ENCODE measurements at regions not wholly inside any gene's neighbourhood (a gene's known extent, or its start where the extent isn't known, plus 50 kb on each side); places are given as distances from the start of the nearest gene placed in this dataset.
A peak's percentile ranks its signal among the peaks of the same experiment; 100 is the strongest.
"Not testable (repeated sequence)": the region's sequence is repeated elsewhere in the genome, so short reads cannot be mapped to it uniquely, and the experiment has no call there.

- H3K27me3 ChIP-seq (ENCODE audit: low read depth); in situ Hi-C loops (cut with MboI; ENCODE audit: low sequenced_read_pairs); H3K4me3 ChIP-seq; DNase-seq (ENCODE audit: low spot score in 2 of 2); H3K36me3 ChIP-seq (replicated peaks); H3K4me1 ChIP-seq; H3K9me3 ChIP-seq: not testable (repeated sequence)
Measured at GRCh38 chr4:171229354-171229753, 583.9 kb upstream of the GALNTL6 start.

- Histone ChIP-seq H3K4me1 (no peaks in the 10 kb centered on the region), H3K9me3 (no peaks in the 10 kb centered on the region), H3K4me3 (no peak overlapping the region), H3K36me3 (replicated peaks) (no peaks in the 10 kb centered on the region), H3K27me3 (ENCODE audit: low read depth) (no peaks in the 10 kb centered on the region)
- in situ Hi-C loops (cut with MboI; ENCODE audit: low sequenced_read_pairs): no loop called here
- no peak for DNase-seq (ENCODE audit: low spot score in 2 of 2)
Measured at GRCh38 chr4:171221181-171221580, 592.0 kb upstream of the GALNTL6 start.

GRCh38 chr4:171203425-171203824 lies 609.8 kb upstream of the GALNTL6 start:
- no peak for DNase-seq (ENCODE audit: low spot score in 2 of 2)

DNA sequence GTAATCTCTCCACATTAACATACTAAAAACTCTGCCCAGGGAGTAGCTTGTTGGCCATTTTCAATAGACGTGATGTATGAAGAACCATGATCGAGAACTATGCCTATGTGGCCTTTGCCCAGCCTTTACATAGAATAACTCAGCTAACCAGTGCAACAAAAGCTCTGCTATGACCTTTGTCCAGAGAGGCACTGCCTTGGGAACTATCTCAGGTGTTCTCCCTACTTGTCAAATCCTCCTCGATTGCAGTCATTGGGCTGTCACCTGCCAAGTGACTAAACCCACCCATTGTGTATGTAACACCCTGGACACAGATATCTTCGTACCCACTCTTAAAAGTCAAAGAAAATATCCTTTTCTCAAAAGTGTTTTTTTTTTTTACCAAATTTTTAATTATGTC lies 610.3 kb upstream of the GALNTL6 start:
- Histone ChIP-seq H3K4me3 (no peak overlapping the region), H3K9me3 (no peaks in the 10 kb centered on the region), H3K27me3 (ENCODE audit: low read depth) (no peaks in the 10 kb centered on the region), H3K36me3 (replicated peaks) (no peaks in the 10 kb centered on the region), H3K4me1 (no peaks in the 10 kb centered on the region)
- DNase-seq (ENCODE audit: low spot score in 2 of 2): no peak
- in situ Hi-C loops (cut with MboI; ENCODE audit: low sequenced_read_pairs): no loop called here

More at GRCh38 chr4:171203425-171203824, 609.8 kb upstream of the GALNTL6 start:
- Histone ChIP-seq H3K4me3 (no peak overlapping the region), H3K4me1 (no peaks in the 10 kb centered on the region), H3K36me3 (replicated peaks) (no peaks in the 10 kb centered on the region), H3K9me3 (no peaks in the 10 kb centered on the region), H3K27me3 (ENCODE audit: low read depth) (no peaks in the 10 kb centered on the region)
- in situ Hi-C loops (cut with MboI; ENCODE audit: low sequenced_read_pairs): no loop called here

DNA sequence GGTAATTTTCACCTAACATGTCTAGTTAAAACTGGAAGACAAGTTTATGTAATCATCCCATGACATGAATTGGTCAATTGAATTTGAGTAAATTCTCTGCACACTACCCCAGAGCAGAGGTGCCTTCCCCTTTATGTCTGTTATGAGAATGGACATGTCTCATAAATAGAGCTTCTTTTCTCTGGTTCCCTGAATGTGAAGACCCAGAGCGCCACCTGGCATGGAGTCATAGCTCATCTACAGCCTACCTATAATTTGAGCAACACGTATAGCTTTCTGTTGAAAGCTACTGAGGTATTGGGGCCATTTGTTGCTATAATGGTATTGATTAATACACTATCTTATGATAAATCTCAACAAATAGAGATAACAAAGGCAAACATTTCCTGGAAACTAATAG lies 626.5 kb upstream of the GALNTL6 start:
- H3K27me3 ChIP-seq (ENCODE audit: low read depth): no peaks in the 10 kb centered on the region
- H3K4me1 ChIP-seq: no peaks in the 10 kb centered on the region
- H3K9me3 ChIP-seq: no peaks in the 10 kb centered on the region
- H3K4me3 ChIP-seq: no peak overlapping the region
- no peaks in the 10 kb centered on the region for H3K36me3 ChIP-seq (replicated peaks)
- in situ Hi-C loops (cut with MboI; ENCODE audit: low sequenced_read_pairs): no loop called here
- peak in 1 of 2 experiments; percentile 40 for DNase-seq (ENCODE audit: low spot score in 2 of 2)

- Histone ChIP-seq H3K36me3 (replicated peaks) (no peaks in the 10 kb centered on the region), H3K4me1 (no peaks in the 10 kb centered on the region), H3K9me3 (no peaks in the 10 kb centered on the region), H3K4me3 (no peak overlapping the region), H3K27me3 (ENCODE audit: low read depth) (no peaks in the 10 kb centered on the region)
- no peak for DNase-seq (ENCODE audit: low spot score in 2 of 2)
- in situ Hi-C loops (cut with MboI; ENCODE audit: low sequenced_read_pairs): no loop called here
Measured at GRCh38 chr4:171181090-171181489, 632.1 kb upstream of the GALNTL6 start.

DNA sequence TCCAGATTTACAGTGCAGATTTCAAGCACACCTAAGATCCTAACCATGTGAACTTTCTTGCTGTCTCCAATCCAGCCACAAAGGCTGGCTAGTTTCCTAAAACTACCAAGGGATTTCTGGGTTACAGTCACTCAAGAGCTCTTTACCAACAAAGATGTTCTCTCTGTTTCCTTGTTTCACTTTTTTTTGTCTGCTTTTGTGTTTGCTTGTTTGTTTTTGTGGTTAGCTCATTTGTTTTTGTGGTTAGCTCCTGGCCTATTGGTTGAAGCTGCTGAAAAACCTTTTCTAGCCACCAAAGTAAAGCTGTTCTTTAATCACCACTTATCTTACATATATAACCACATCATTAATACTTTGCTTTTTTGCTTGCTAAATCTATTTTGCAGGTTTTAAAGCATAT lies 642.5 kb upstream of the GALNTL6 start:
- no peak for DNase-seq (ENCODE audit: low spot score in 2 of 2)
- in situ Hi-C loops (cut with MboI; ENCODE audit: low sequenced_read_pairs): no loop called here
- H3K4me3 ChIP-seq: no peak overlapping the region

DNA sequence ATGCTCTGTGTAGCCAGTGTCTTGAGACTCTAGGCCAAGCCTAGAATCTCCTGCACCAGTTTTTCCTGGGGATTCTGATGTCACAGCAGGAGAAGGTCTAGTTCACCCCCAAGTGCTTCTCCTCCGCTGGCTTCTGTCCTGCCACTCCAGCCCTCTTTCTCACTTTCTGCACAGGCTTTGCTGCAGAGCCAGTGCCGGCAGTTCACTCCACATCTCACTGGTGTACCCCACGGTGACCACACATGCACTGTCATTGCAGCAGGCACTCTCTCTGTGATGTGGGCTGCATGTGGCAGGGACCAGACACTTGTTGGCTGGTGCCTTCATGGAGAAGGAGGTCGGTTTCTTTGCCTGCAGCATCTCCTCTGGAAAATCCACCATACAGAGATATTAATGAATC lies 643.8 kb upstream of the GALNTL6 start:
- DNase-seq (ENCODE audit: low spot score in 2 of 2): no peak
- no peaks in the 10 kb centered on the region for H3K9me3 ChIP-seq
- no peaks in the 10 kb centered on the region for H3K27me3 ChIP-seq (ENCODE audit: low read depth)
- no peaks in the 10 kb centered on the region for H3K4me1 ChIP-seq
- in situ Hi-C loops (cut with MboI; ENCODE audit: low sequenced_read_pairs): no loop called here
- no peaks in the 10 kb centered on the region for H3K36me3 ChIP-seq (replicated peaks)
- H3K4me3 ChIP-seq: no peak overlapping the region

More for the DNA sequence above, 642.5 kb upstream of the GALNTL6 start:
- H3K4me1 ChIP-seq: no peaks in the 10 kb centered on the region
- H3K9me3 ChIP-seq: no peaks in the 10 kb centered on the region
- H3K36me3 ChIP-seq (replicated peaks): no peaks in the 10 kb centered on the region
- no peaks in the 10 kb centered on the region for H3K27me3 ChIP-seq (ENCODE audit: low read depth)

GRCh38 chr4:171162478-171162877 lies 650.7 kb upstream of the GALNTL6 start:
- DNase-seq (ENCODE audit: low spot score in 2 of 2): no peak
- Histone ChIP-seq H3K4me1 (no peaks in the 10 kb centered on the region), H3K9me3 (no peaks in the 10 kb centered on the region), H3K36me3 (replicated peaks) (no peaks in the 10 kb centered on the region), H3K27me3 (ENCODE audit: low read depth) (no peaks in the 10 kb centered on the region), H3K4me3 (no peak overlapping the region)
- in situ Hi-C loops (cut with MboI; ENCODE audit: low sequenced_read_pairs): no loop called here

DNA sequence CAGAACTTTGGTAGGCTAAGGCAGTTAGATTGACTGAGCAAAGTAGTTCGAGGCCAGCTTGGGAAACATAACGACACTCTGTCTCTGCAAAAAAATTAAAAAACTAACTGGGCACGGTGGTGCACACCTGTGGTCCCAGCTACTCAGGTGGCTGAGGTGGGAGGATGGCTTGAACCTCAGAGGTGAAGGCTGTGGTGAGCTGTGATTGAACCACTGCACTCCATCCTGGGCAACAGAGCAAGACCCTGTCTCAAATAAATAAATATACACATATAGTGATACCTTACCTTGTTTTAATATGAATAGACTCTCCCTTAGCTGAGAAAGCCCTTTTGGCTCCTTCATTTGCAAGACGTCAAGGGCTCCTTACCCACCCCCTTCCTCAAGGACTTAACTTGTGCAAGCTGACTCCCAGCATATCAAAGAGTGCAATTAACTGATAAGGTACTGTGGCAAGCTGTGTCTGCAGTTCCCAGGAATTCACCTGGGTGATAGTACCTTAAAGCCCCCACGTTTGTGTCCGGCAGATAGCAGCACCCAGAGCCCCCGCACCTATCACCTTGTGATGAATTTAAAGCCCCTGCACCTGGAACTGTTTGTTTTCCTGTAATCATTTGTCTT lies 655.6 kb upstream of the GALNTL6 start:
- H3K4me3 ChIP-seq: no peak overlapping the region
- no peaks in the 10 kb centered on the region for H3K9me3 ChIP-seq
- H3K4me1 ChIP-seq: no peaks in the 10 kb centered on the region
- DNase-seq (ENCODE audit: low spot score in 2 of 2): no peak
- H3K36me3 ChIP-seq (replicated peaks): no peaks in the 10 kb centered on the region
- in situ Hi-C loops (cut with MboI; ENCODE audit: low sequenced_read_pairs): no loop called here
- no peaks in the 10 kb centered on the region for H3K27me3 ChIP-seq (ENCODE audit: low read depth)

- H3K36me3 ChIP-seq (replicated peaks): no peaks in the 10 kb centered on the region
- in situ Hi-C loops (cut with MboI; ENCODE audit: low sequenced_read_pairs): no loop called here
- H3K9me3 ChIP-seq: no peaks in the 10 kb centered on the region
Measured at GRCh38 chr4:171142639-171143038, 670.6 kb upstream of the GALNTL6 start.

DNA sequence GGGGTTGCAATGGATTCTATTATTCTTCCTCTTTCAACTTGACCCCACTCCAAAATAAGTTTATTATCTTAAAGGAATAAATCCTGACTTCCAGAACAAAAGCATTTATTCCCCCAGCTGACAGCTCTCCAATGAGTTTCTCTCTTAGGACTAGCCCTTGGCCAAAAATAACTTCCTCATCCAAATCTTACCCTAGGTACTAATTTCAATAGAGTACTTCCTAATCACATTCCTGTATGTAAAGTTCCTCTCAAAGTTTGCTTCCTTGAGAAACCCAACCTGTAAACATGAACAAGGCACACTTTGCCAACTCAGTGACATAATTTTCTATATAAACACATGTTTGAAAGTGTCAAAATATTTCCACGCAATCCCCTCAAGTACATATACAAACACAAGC lies 671.2 kb upstream of the GALNTL6 start:
- Histone ChIP-seq H3K4me1 (no peaks in the 10 kb centered on the region), H3K27me3 (ENCODE audit: low read depth) (no peaks in the 10 kb centered on the region), H3K4me3 (no peak overlapping the region), H3K36me3 (replicated peaks) (no peaks in the 10 kb centered on the region), H3K9me3 (no peaks in the 10 kb centered on the region)
- in situ Hi-C loops (cut with MboI; ENCODE audit: low sequenced_read_pairs): no loop called here
- no peak for DNase-seq (ENCODE audit: low spot score in 2 of 2)

More at GRCh38 chr4:171142639-171143038, 670.6 kb upstream of the GALNTL6 start:
- DNase-seq (ENCODE audit: low spot score in 2 of 2): no peak
- no peaks in the 10 kb centered on the region for H3K27me3 ChIP-seq (ENCODE audit: low read depth)
- H3K4me1 ChIP-seq: no peaks in the 10 kb centered on the region
- no peak overlapping the region for H3K4me3 ChIP-seq

DNA sequence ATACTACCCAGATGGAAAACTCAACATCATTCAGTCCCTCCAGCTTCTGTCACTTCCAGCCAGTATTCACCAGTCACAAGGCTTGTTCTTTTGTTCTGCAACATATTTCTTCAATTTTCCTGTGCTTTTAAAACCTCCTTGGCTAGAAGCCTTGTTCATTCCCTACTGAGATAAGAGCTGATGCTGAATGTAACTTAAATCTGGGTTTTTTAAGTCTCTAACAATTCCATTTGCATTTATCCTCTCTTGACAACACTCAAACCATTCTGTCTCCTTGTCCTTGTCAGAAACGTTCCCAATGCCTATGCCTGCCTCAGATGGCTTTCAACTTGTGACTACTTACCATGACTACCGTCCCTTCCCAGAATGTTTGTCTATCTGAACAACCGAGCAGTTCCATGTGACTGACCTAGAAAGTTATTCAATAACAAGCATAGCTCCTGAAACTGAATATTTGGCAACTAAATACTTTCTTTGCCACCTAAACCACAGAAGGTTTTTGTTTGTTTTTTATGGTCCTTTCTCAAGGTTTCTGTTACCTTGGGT lies 682.9 kb upstream of the GALNTL6 start:
- Histone ChIP-seq H3K4me3 (no peak overlapping the region), H3K9me3 (no peaks in the 10 kb centered on the region), H3K36me3 (replicated peaks) (no peaks in the 10 kb centered on the region), H3K4me1 (peaks cover 20% of the 10 kb centered on the region), H3K27me3 (ENCODE audit: low read depth) (no peaks in the 10 kb centered on the region)
- DNase-seq (ENCODE audit: low spot score in 2 of 2): peak; percentile 62 to 88
- in situ Hi-C loops (cut with MboI; ENCODE audit: low sequenced_read_pairs): no loop called here

GRCh38 chr4:171118091-171118490 lies 695.1 kb upstream of the GALNTL6 start:
- no peaks in the 10 kb centered on the region for H3K36me3 ChIP-seq (replicated peaks)
- H3K27me3 ChIP-seq (ENCODE audit: low read depth): no peaks in the 10 kb centered on the region
- H3K4me3 ChIP-seq: no peak overlapping the region
- H3K9me3 ChIP-seq: no peaks in the 10 kb centered on the region
- no peaks in the 10 kb centered on the region for H3K4me1 ChIP-seq
- no peak for DNase-seq (ENCODE audit: low spot score in 2 of 2)
- in situ Hi-C loops (cut with MboI; ENCODE audit: low sequenced_read_pairs): no loop called here

DNA sequence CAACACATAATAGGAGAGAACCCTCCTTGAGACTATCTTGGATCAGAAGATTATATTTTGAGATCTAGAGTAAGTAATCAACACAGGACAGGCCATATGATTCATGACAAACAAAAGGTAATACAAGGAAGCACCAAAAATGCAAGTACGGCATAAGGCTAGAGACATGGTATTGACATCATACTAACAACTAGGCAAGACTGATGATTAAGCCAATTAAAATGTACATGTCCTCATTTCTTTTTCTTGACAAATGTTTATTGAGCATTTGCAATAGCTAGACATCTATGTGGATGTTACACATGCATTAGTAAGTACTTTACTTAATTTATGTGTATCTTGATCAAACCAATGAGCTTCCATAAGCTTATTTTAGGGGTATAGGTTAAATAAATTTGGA lies 695.7 kb upstream of the GALNTL6 start:
- H3K27me3 ChIP-seq (ENCODE audit: low read depth): no peaks in the 10 kb centered on the region
- H3K4me3 ChIP-seq: no peak overlapping the region
- no peaks in the 10 kb centered on the region for H3K9me3 ChIP-seq
- H3K36me3 ChIP-seq (replicated peaks): no peaks in the 10 kb centered on the region
- no peak for DNase-seq (ENCODE audit: low spot score in 2 of 2)
- in situ Hi-C loops (cut with MboI; ENCODE audit: low sequenced_read_pairs): no loop called here
- H3K4me1 ChIP-seq: no peaks in the 10 kb centered on the region
